GM12878 (cell line): ENCODE measurements at regions not wholly inside any gene's neighbourhood (a gene's known extent, or its start where the extent isn't known, plus 50 kb on each side); places are given as distances from the start of the nearest gene placed in this dataset.

Experiments
- BACH1 ChIP-seq: fragments of 450-650 bp; IDR thresholded peaks from 2 replicates; pipeline ENCODE4 v1.6.1; 2017; ENCODE audit warnings: mild to moderate bottlenecking, borderline replicate concordance
- BCLAF1 ChIP-seq: fragments of 450-650 bp; IDR thresholded peaks from 2 replicates; pipeline ENCODE4 v1.6.1; 2017; ENCODE audit warnings: antibody characterized with exemption, mild to moderate bottlenecking, moderate library complexity
- CHD2 ChIP-seq: IDR thresholded peaks from 2 replicates; pipeline ENCODE4 v1.6.1; 2011; ENCODE audit warnings: low read depth, low read length, improper control_type of control experiment, borderline replicate concordance
- EP300 ChIP-seq, 2 experiments: fragments of 150-350 bp in 1 of 2; IDR thresholded peaks; 2 replicates each; pipeline ENCODE4 v1.6.1; 2011 to 2012; ENCODE audit warnings: low read depth in 2 of 2, low read length in 2 of 2, borderline replicate concordance in 1 of 2, improper control_type of control experiment in 1 of 2, inconsistent platforms in 1 of 2; ENCODE audit not compliant: control insufficient read depth in 1 of 2
- MTA3 ChIP-seq: IDR thresholded peaks from 2 replicates; pipeline ENCODE4 v1.6.1; 2012; ENCODE audit warnings: low read length, inconsistent platforms, borderline replicate concordance
- NR2C2 ChIP-seq: IDR thresholded peaks from 2 replicates; pipeline ENCODE4 v1.6.1; 2011; ENCODE audit warnings: borderline replicate concordance, low read depth; ENCODE audit not compliant: control insufficient read depth, insufficient read length
- POLR2A ChIP-seq: IDR thresholded peaks from 2 replicates; pipeline ENCODE4 v1.6.1; 2011; ENCODE audit warnings: low read depth, mild to moderate bottlenecking, low read length
- POLR2AphosphoS5 ChIP-seq: IDR thresholded peaks from 2 replicates; pipeline ENCODE4 v1.6.1; 2011; ENCODE audit warnings: mild to moderate bottlenecking, low read length, inconsistent platforms
- YBX1 ChIP-seq: fragments of 450-650 bp; IDR thresholded peaks from 2 replicates; pipeline ENCODE4 v1.6.1; 2016; ENCODE audit warnings: antibody characterized with exemption
- ZNF217 ChIP-seq: fragments of 450-650 bp; IDR thresholded peaks from 2 replicates; pipeline ENCODE4 v1.6.1; 2017; ENCODE audit warnings: antibody characterized with exemption, mild to moderate bottlenecking
- TF ChIP-seq, protein P1 (sequence below): IDR thresholded peaks from 2 replicates; pipeline ENCODE4 v1.6.1; 2011; ENCODE audit warnings: borderline replicate concordance, low read depth, mild to moderate bottlenecking, moderate library complexity, mixed read lengths, low read length; ENCODE audit not compliant: insufficient read depth; ENCODE audit errors: extremely low read length
- TF ChIP-seq, protein P2 (sequence below): IDR thresholded peaks from 2 replicates; pipeline ENCODE4 v1.6.1; 2011; ENCODE audit warnings: mild to moderate bottlenecking, low read depth, low read length, moderate library complexity; ENCODE audit not compliant: insufficient replicate concordance

DNA sequence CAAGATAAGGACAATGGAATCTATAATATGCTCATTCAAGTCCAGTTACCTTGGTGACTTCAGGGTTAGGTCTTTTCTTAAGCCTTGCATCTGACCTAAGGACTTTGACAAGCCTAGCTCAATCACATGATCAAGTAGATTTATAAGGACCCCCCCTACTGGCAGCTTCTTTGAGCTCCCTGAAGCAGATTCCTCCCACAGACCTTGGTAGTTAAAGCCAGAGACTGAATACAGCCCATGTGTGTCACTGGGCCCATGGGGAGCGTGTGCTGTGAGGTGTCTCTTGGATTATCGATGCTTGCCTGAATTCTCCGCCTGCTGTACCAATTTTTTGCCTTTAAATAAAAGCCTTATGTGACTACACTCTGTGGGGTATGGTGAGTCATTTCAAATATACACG is 372.7 kb upstream of the RGS17 start:
- TF ChIP-seq MTA3 = no peak
- TF ChIP-seq ZNF217 = no peak
- TF ChIP-seq, protein P1, sequence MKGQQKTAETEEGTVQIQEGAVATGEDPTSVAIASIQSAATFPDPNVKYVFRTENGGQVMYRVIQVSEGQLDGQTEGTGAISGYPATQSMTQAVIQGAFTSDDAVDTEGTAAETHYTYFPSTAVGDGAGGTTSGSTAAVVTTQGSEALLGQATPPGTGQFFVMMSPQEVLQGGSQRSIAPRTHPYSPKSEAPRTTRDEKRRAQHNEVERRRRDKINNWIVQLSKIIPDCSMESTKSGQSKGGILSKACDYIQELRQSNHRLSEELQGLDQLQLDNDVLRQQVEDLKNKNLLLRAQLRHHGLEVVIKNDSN = no peak
- no peak for TF ChIP-seq CHD2
- no peak for TF ChIP-seq NR2C2
- TF ChIP-seq POLR2AphosphoS5 = no peak
- no peak for TF ChIP-seq POLR2A
- TF ChIP-seq BACH1 = no peak
- TF ChIP-seq BCLAF1 = no peak
- TF ChIP-seq, protein P2, sequence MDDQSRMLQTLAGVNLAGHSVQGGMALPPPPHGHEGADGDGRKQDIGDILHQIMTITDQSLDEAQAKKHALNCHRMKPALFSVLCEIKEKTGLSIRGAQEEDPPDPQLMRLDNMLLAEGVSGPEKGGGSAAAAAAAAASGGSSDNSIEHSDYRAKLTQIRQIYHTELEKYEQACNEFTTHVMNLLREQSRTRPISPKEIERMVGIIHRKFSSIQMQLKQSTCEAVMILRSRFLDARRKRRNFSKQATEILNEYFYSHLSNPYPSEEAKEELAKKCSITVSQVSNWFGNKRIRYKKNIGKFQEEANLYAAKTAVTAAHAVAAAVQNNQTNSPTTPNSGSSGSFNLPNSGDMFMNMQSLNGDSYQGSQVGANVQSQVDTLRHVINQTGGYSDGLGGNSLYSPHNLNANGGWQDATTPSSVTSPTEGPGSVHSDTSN = no peak
- no peak for TF ChIP-seq YBX1
- no peak for TF ChIP-seq EP300 (IDR thresholded peaks at IDR 0.05; ENCODE audit: borderline replicate concordance in 1 of 2, control insufficient read depth in 1 of 2, low read depth in 2 of 2, low read length in 2 of 2)
